GM06990 (cell line): ENCODE measurements at regions not wholly inside any gene's neighbourhood (a gene's known extent, or its start where the extent isn't known, plus 50 kb on each side); places are given as distances from the start of the nearest gene placed in this dataset.
A peak's percentile ranks its signal among the peaks of the same experiment; 100 is the strongest.

ENCODE experiments used
- DNase-seq: peaks from one replicate; pipeline ENCODE4 v3.0.0-alpha.2; 2011; ENCODE audit not compliant: insufficient read length; ENCODE audit errors: extremely low read depth
- H3K27me3 ChIP-seq: replicated peaks from 2 replicates; pipeline ENCODE4 v1.6.0; 2011; ENCODE audit warnings: low read length; ENCODE audit not compliant: control insufficient read depth, insufficient read depth
- H3K36me3 ChIP-seq: 2 replicates; pipeline ENCODE4 v1.5.1; 2011; ENCODE audit warnings: low read length; ENCODE audit not compliant: control insufficient read depth, insufficient read depth
- H3K4me3 ChIP-seq: replicated peaks from 2 replicates; pipeline ENCODE4 v1.5.1; 2011; ENCODE audit warnings: low read depth, mild to moderate bottlenecking, control low read depth, low read length
- TF ChIP-seq, protein P1 (sequence below): IDR thresholded peaks from 2 replicates; pipeline ENCODE4 v1.5.1; 2011; ENCODE audit warnings: low read length, control low read depth, mild to moderate bottlenecking, inconsistent platforms; ENCODE audit not compliant: insufficient read depth, poor library complexity, severe bottlenecking

DNA sequence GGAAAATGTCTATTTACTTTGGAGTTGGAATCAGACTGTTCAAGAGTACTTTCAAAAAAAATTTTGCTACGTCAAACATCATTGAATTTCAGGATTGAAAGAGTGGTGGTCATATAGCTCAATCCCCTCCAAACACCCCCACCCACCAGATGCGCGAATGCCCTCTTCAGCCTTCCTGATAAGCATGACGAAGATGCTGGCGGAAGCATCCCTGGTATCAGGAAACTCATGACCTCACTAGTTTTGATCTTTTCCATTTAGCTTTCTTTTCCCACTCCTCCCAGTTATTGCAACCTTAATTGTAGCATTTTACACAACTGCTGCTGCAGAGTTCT lies 104.4 kb downstream of the LEPR start:
- no peak overlapping the region for H3K4me3 ChIP-seq
- no peaks in the 10 kb centered on the region for H3K36me3 ChIP-seq
- no peak for DNase-seq
- TF ChIP-seq, protein P1, sequence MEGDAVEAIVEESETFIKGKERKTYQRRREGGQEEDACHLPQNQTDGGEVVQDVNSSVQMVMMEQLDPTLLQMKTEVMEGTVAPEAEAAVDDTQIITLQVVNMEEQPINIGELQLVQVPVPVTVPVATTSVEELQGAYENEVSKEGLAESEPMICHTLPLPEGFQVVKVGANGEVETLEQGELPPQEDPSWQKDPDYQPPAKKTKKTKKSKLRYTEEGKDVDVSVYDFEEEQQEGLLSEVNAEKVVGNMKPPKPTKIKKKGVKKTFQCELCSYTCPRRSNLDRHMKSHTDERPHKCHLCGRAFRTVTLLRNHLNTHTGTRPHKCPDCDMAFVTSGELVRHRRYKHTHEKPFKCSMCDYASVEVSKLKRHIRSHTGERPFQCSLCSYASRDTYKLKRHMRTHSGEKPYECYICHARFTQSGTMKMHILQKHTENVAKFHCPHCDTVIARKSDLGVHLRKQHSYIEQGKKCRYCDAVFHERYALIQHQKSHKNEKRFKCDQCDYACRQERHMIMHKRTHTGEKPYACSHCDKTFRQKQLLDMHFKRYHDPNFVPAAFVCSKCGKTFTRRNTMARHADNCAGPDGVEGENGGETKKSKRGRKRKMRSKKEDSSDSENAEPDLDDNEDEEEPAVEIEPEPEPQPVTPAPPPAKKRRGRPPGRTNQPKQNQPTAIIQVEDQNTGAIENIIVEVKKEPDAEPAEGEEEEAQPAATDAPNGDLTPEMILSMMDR = no peak
- H3K27me3 ChIP-seq = no peaks in the 10 kb centered on the region

DNA sequence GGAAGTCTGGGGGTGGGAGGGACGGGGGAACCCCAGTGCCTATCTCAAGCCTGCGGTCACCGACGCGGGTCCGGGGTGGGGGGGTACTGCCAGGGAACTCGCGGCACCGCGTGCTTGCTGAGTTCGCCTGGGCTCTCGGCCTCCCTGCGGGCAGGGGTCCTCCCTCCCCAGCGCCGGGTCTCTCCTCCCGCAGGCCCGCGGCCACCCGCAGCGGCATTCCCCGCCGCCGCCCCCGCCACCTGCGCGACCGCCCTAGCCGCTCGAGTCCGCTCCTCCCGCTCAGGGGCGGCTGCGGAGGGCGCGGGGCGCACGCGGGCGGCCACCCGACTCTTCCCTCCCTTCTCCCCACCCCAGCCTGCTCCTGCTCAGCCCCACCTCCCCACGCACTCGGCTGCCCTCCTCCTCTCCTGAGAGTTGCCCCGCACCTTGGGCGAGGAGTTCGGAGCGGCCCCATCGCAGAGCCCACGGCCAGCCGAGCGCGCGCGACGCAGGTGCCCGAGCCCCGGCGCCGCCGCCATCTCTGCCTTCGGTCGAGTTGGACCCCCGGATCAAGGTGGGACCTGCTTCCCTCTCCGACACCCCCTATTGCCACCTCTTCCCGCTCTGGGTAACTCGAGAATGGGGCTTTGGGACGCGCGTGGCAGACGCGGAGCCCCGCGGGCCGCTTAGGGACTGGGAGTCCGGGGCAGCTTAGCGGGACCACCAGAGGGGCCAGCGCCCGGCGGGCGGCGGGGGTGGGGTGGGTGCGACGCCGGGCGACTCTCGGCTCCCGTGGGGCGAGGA lies 105.0 kb downstream of the LEPR start:
- no peaks in the 10 kb centered on the region for H3K36me3 ChIP-seq
- TF ChIP-seq, protein P1 = no peak
- H3K27me3 ChIP-seq = no peaks in the 10 kb centered on the region
- peak; percentile 3 for DNase-seq
- no peak overlapping the region for H3K4me3 ChIP-seq

DNA sequence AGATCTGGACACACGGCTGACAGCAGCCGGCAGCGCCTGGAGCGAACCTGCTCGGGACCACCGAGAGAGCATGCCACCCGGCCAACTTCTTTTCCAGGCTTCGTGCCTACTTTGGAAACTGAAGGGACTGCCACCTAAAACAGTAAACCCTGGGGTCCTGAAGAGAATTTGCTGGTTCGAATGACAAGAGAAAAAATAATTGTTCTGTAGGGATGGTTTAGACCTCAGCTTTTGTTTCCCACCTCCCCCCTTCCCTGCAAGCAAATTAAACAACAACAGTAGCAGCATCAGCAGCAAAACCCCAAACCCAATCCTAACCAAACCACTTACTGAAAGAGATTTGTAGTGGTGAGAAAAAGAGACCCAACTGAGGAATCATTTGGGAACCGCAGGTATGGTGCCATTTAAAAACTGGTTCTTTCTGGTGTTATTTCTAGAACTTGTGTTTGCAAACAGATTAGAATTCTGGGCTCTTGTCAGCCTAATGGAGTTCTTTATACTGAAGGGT lies 105.6 kb downstream of the LEPR start:
- TF ChIP-seq, protein P1 = no peak
- Histone ChIP-seq H3K4me3 (no peak overlapping the region), H3K36me3 (no peaks in the 10 kb centered on the region), H3K27me3 (no peaks in the 10 kb centered on the region)
- DNase-seq = no peak

DNA sequence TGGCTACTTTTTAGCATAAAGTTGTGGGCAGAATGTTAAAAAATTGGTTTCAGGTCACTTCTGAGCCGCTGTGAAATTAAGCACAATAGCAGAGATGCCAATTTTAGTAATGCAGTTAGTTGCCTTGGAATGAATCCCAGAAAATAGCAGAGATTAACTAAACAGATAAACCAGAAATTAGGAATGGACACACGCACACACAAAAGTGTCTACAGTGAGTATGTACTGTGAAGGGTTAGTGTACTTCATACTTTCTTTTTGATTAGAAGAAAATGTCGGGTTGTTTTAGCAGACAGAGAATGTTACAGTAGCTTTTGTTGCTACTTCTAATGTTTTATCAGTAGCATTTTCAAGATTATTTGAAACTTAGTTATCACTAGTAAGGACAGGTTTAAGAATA lies 106.7 kb downstream of the LEPR start:
- Histone ChIP-seq H3K4me3 (no peak overlapping the region), H3K36me3 (no peaks in the 10 kb centered on the region), H3K27me3 (no peaks in the 10 kb centered on the region)
- DNase-seq = no peak
- TF ChIP-seq, protein P1 = no peak

DNA sequence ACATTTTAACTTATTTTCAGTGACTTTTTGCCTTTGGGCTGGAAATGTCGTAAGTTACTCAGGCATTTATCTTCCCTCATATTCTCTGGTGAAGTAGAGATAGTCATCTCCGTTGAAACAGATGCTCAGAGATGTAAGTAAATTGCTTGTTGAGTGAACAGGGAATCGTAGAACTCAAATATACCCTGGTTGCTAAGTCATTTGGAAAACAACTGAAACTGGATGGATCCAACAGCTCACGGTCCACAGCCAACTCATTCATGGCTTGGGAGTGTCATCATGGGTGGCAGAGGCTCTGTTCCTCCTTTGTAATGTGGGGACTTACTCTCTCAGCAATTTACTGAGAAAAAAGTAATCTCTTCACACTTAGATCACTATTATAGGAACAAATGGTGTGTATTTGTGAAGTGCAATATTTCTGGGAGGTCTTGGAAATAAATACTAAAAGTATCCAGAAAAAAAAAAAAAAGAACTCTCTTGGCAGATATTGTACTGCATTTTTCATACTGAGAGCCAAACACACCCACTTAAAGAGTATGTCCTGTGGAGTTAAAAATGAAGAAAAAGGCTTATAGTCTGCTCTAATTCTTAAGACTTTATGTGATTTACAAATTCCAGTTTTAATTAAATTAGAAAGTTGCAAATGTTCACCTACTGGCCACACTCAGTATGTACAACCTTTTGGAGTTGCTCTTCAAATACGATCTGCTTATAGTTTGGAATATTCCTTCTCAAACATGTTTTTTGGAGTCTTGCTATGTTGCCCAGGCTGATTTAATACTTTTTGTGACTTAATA lies 107.4 kb downstream of the LEPR start:
- Histone ChIP-seq H3K27me3 (no peaks in the 10 kb centered on the region), H3K4me3 (no peak overlapping the region), H3K36me3 (no peaks in the 10 kb centered on the region)
- DNase-seq = no peak
- TF ChIP-seq, protein P1 = no peak
